Spleen (tissue), 7 donors: ENCODE measurements at regions not wholly inside any gene's neighbourhood (a gene's known extent, or its start where the extent isn't known, plus 50 kb on each side); places are given as distances from the start of the nearest gene placed in this dataset.

ENCODE experiments used
- POLR2A ChIP-seq, 3 donors: fragments of 450-650 bp; IDR thresholded peaks; one replicate each; pipeline ENCODE4 v1.5.1; 2017; ENCODE audit warnings: antibody characterized with exemption in 3 of 3, mild to moderate bottlenecking in 1 of 3
- POLR2AphosphoS5 ChIP-seq, 3 donors: sonication (generic); formaldehyde crosslinking; IDR thresholded peaks; one replicate each; pipeline ENCODE4 v1.5.1; 2017; ENCODE audit warnings: antibody characterized with exemption in 3 of 3
- TF ChIP-seq, protein P1 (sequence below), 11 experiments: fragments of 200-600 bp in 7 of 11; fragments of 450-650 bp in 4 of 11; sonication (generic) in 4 of 11; IDR thresholded peaks in 8 of 11; conservative IDR thresholded peaks in 3 of 11; 1 replicate in 7 of 11; 2 replicates in 4 of 11; pipeline versions ENCODE4 v1.4.0 to v1.8.0; 2016 to 2021; ENCODE audit warnings: antibody characterized with exemption in 11 of 11, inconsistent platforms in 4 of 11, mild to moderate bottlenecking in 1 of 11
- donor health status: DM: no; HTN: no; CAD: no; lungs with moderate emphysema.
- donor health status: DM: no; HTN: no; CAD: no.
- donor health status: DM: no; HTN: no; CAD: no.

DNA sequence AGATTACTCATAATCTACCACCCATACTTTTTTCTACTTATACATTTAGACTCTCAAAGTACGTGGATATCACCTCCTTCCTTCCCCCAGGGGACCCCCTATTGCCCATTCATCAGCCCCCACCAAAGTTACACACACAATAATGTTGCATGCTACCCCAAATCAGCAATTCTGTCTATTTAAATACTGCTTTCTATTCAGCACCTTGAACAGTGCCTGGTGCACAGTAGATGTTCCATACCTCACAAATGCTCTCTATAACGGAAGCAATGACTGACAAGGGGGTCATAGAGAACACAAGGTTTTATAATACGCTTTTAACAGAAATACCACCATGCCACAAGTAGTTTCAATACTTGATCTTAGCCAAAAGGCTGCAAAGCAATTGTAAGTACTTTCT, 370.7 kb downstream of the MIAT start:
- TF ChIP-seq, protein P1, sequence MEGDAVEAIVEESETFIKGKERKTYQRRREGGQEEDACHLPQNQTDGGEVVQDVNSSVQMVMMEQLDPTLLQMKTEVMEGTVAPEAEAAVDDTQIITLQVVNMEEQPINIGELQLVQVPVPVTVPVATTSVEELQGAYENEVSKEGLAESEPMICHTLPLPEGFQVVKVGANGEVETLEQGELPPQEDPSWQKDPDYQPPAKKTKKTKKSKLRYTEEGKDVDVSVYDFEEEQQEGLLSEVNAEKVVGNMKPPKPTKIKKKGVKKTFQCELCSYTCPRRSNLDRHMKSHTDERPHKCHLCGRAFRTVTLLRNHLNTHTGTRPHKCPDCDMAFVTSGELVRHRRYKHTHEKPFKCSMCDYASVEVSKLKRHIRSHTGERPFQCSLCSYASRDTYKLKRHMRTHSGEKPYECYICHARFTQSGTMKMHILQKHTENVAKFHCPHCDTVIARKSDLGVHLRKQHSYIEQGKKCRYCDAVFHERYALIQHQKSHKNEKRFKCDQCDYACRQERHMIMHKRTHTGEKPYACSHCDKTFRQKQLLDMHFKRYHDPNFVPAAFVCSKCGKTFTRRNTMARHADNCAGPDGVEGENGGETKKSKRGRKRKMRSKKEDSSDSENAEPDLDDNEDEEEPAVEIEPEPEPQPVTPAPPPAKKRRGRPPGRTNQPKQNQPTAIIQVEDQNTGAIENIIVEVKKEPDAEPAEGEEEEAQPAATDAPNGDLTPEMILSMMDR (IDR thresholded peaks at IDR 0.05 in 8 of 11, conservative IDR thresholded peaks at IDR 0.05 in 3 of 11), result no peak
- TF ChIP-seq POLR2A (IDR thresholded peaks at IDR 0.05) (no peak), POLR2AphosphoS5 (IDR thresholded peaks at IDR 0.05) (no peak)
